Keratinocyte (primary cell): ENCODE measurements at regions not wholly inside any gene's neighbourhood (a gene's known extent, or its start where the extent isn't known, plus 50 kb on each side); places are given as distances from the start of the nearest gene placed in this dataset.
A peak's percentile ranks its signal among the peaks of the same experiment; 100 is the strongest.
"Not testable (repeated sequence)": the region's sequence is repeated elsewhere in the genome, so short reads cannot be mapped to it uniquely, and the experiment has no call there.

Source experiments
- DNase-seq: peaks from one replicate; pipeline ENCODE4 v3.0.0-alpha.2; 2011; ENCODE audit warnings: low read depth, missing footprints, low spot score
- FAIRE-seq: peaks from 2 replicates; lab custom pipeline; 2011; peaks lifted over from hg19 to GRCh38; lab: Jason Lieb, UNC
- H2AFZ ChIP-seq: 2 replicates; pipeline ENCODE4 v1.6.0; 2012; ENCODE audit warnings: low read length, control low read depth, inconsistent platforms; ENCODE audit not compliant: control insufficient read depth
- H3K27ac ChIP-seq: 2 replicates; pipeline ENCODE4 v1.5.1; 2011; ENCODE audit warnings: low read length; ENCODE audit not compliant: control insufficient read depth, insufficient read depth
- H3K27me3 ChIP-seq: 3 replicates; pipeline ENCODE4 v1.6.0; 2011; ENCODE audit warnings: low read length; ENCODE audit not compliant: control insufficient read depth, insufficient read depth; ENCODE audit errors: extremely low read depth
- H3K36me3 ChIP-seq, 2 experiments: 2 replicates in 1 of 2; 3 replicates in 1 of 2; pipeline ENCODE4 v1.5.1; 2011; ENCODE audit warnings: low read length in 2 of 2, mild to moderate bottlenecking in 1 of 2; ENCODE audit not compliant: control insufficient read depth in 2 of 2, insufficient read depth in 2 of 2; ENCODE audit errors: extremely low read depth in 1 of 2
- H3K4me1 ChIP-seq: 3 replicates; pipeline ENCODE4 v1.5.1; 2011; ENCODE audit warnings: low read length; ENCODE audit not compliant: control insufficient read depth, insufficient read depth; ENCODE audit errors: extremely low read depth
- H3K4me2 ChIP-seq: 3 replicates; pipeline ENCODE4 v1.6.0; 2011; ENCODE audit warnings: low read depth, low read length; ENCODE audit not compliant: control insufficient read depth, insufficient read depth; ENCODE audit errors: extremely low read depth
- H3K4me3 ChIP-seq, 3 experiments: fragments of 200-600 bp in 1 of 3; sonication (generic) in 1 of 3; 2 replicates in 2 of 3; 3 replicates in 1 of 3; pipeline ENCODE4 v1.5.1; 2011 to 2016; ENCODE audit warnings: low read length in 3 of 3, mild to moderate bottlenecking in 3 of 3, control low read depth in 2 of 3, inconsistent platforms in 1 of 3, low read depth in 1 of 3, mixed read lengths in 1 of 3, mixed run types in 1 of 3, moderate library complexity in 1 of 3; ENCODE audit not compliant: control insufficient read depth in 2 of 3, insufficient read depth in 2 of 3; ENCODE audit errors: extremely low read depth in 1 of 3
- H3K79me2 ChIP-seq: 2 replicates; pipeline ENCODE4 v1.6.0; 2012; ENCODE audit warnings: low read length; ENCODE audit not compliant: control insufficient read depth, insufficient read depth
- H3K9ac ChIP-seq: 3 replicates; pipeline ENCODE4 v1.6.0; 2011; ENCODE audit warnings: low read length; ENCODE audit not compliant: control insufficient read depth, insufficient read depth; ENCODE audit errors: extremely low read depth
- H3K9me1 ChIP-seq: 3 replicates; pipeline ENCODE4 v1.6.0; 2011; ENCODE audit warnings: low read length; ENCODE audit not compliant: control insufficient read depth, insufficient read depth; ENCODE audit errors: extremely low read depth
- H3K9me3 ChIP-seq: 2 replicates; pipeline ENCODE4 v1.5.1; 2012; ENCODE audit warnings: low read depth, low read length; ENCODE audit not compliant: control insufficient read depth
- H4K20me1 ChIP-seq: 3 replicates; pipeline ENCODE4 v1.6.0; 2011; ENCODE audit warnings: low read length; ENCODE audit not compliant: control insufficient read depth, insufficient read depth; ENCODE audit errors: extremely low read depth
- CTCF ChIP-seq, 3 experiments: IDR thresholded peaks in 1 of 3; conservative IDR thresholded peaks in 1 of 3; optimal IDR thresholded peaks in 1 of 3; 2 replicates in 2 of 3; 3 replicates in 1 of 3; pipeline versions ENCODE3 to v1.5.1; 2011; ENCODE audit warnings: low read length in 3 of 3, mild to moderate bottlenecking in 3 of 3, moderate library complexity in 2 of 3, control low read depth in 1 of 3, inconsistent platforms in 1 of 3; ENCODE audit not compliant: insufficient read depth in 2 of 3; ENCODE audit errors: extremely low read depth in 1 of 3
- dilution Hi-C: fragments of 300-500 bp; cut with MboI; formaldehyde crosslinking; loops from one replicate; pipeline ENCODE4 v1.7.0; 2020; ENCODE audit warnings: low sequenced_read_pairs; ENCODE audit not compliant: extremely low pct_ligation_motif_present

GRCh38 chr1:148254611-148255429, 102.7 kb upstream of the NBPF11 start:
- H3K9ac ChIP-seq, H3K9me3 ChIP-seq, H4K20me1 ChIP-seq, H3K36me3 ChIP-seq, H2AFZ ChIP-seq, H3K4me2 ChIP-seq, H3K4me3 ChIP-seq, H3K4me1 ChIP-seq, DNase-seq, dilution Hi-C loops, H3K9me1 ChIP-seq, H3K27me3 ChIP-seq, H3K79me2 ChIP-seq, H3K27ac ChIP-seq: not testable (repeated sequence)
- peak; percentile 16 to 76 (median 53) for TF ChIP-seq CTCF (optimal IDR thresholded peaks at IDR 0.05 in 1 of 3, IDR thresholded peaks at IDR 0.05 in 1 of 3, conservative IDR thresholded peaks at IDR 0.05 in 1 of 3; ENCODE audit: extremely low read depth in 1 of 3, insufficient read depth in 2 of 3, low read length in 3 of 3)
- peak; percentile 41 for FAIRE-seq

- H2AFZ ChIP-seq, H3K27ac ChIP-seq, dilution Hi-C loops, H3K4me2 ChIP-seq, H3K9ac ChIP-seq, H3K27me3 ChIP-seq, H3K36me3 ChIP-seq, H4K20me1 ChIP-seq, H3K79me2 ChIP-seq, DNase-seq, H3K4me1 ChIP-seq, H3K9me3 ChIP-seq, H3K9me1 ChIP-seq, FAIRE-seq, H3K4me3 ChIP-seq: not testable (repeated sequence)
Observed at GRCh38 chr1:148253808-148254207, 101.7 kb upstream of the NBPF11 start.

GRCh38 chr1:148248798-148249197, 96.7 kb upstream of the NBPF11 start:
- H3K4me2 ChIP-seq, H3K9me3 ChIP-seq, H4K20me1 ChIP-seq, H3K4me1 ChIP-seq, FAIRE-seq, H3K36me3 ChIP-seq, H3K27me3 ChIP-seq, H3K9ac ChIP-seq, H3K79me2 ChIP-seq, H3K27ac ChIP-seq, dilution Hi-C loops, H3K9me1 ChIP-seq, H3K4me3 ChIP-seq, H2AFZ ChIP-seq, DNase-seq: not testable (repeated sequence)

GRCh38 chr1:148246258-148246861, 94.3 kb upstream of the NBPF11 start:
- H3K27ac ChIP-seq, H3K9me3 ChIP-seq, H3K79me2 ChIP-seq, FAIRE-seq, H4K20me1 ChIP-seq, H2AFZ ChIP-seq, H3K4me3 ChIP-seq, H3K4me1 ChIP-seq, H3K9me1 ChIP-seq, H3K27me3 ChIP-seq, H3K4me2 ChIP-seq, dilution Hi-C loops, DNase-seq, H3K36me3 ChIP-seq, H3K9ac ChIP-seq: not testable (repeated sequence)
